Middle frontal gyrus (tissue), 1 donor: ENCODE measurements at regions not wholly inside any gene's neighbourhood (a gene's known extent, or its start where the extent isn't known, plus 50 kb on each side); places are given as distances from the start of the nearest gene placed in this dataset.
"Not testable (repeated sequence)": the region's sequence is repeated elsewhere in the genome, so short reads cannot be mapped to it uniquely, and the experiment has no call there.

Experiments
- DNase-seq: peaks from one replicate; pipeline ENCODE4 v3.0.0-alpha.2; 2015; ENCODE audit warnings: low spot score; ENCODE audit errors: extremely low spot score

DNA sequence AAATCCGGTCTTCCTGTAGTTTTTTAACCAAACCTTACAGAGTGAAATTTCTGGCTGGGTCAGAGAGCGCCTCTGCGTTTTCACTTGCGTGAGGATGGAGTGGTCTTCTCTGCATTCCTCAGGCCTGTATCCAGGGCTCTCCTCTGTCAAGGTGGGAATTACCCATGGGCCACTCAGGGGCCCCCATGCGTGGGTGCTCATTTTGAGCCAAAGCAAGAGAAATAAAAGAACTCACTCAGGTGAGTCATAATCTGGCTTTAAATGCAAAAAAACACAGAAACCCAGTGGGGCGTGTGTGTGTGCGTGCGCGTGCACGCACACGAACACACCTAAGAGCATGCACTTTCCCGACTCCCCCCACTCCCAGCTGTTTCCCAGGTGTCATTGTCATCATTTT lies 104.0 kb upstream of the PWP1 start:
- DNase-seq, result no peak

DNA sequence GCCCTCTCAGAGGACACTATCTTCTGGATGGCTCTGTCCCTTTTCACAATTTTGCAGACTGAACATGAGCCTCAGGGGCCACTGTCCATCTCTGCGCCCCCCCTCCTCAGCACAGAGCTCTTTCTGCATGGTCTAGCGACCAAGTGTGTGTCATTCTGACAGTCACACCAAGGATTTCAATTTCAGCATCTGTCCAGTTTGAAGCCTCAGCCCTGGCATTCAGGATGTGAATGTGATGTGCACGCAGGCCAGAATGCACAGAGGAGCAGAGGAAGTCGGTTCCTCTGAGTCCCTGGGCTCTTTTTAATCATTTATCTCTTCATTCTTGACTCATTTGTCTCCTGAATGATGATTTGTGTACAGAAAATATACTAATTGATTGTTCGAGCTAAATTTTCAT lies 102.0 kb upstream of the PWP1 start:
- no peak for DNase-seq

- no peak for DNase-seq
Measured at GRCh38 chr12:107584563-107584962, 101.0 kb upstream of the PWP1 start.

DNA sequence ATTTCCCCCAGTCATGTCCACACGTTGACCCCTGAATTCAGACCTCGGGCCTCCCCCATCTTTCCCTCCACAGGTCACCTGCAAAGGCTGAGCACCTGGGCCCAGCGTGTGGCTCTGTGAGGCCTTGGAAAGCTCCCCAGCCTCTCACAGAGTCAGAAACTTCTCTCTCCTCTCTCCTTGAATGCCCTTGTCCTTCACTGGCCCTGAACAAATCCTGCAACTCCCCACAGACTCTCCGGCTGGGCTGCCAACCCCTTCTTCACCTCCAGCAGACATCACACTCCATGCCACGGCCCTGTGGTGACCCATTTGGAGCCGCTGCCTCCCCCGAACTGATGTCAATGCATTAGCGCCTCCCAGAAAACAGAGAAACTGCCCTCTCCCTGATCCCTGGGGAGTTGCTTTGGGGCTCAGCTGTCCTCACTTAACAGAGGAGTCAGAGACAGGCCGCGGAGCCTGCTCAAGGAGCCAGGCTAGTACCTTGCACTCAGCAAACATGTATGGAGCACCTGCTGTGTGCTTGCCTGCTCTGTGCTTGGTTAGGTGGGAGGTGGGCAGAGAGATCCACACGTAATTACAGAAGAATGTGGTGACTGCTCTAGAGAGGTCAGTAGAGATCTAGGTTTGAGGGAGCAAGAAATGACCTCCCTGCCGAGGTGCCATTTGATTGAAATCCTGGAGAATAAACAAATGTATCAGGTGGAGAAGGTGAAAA lies 99.2 kb upstream of the PWP1 start:
- DNase-seq, result no peak

DNA sequence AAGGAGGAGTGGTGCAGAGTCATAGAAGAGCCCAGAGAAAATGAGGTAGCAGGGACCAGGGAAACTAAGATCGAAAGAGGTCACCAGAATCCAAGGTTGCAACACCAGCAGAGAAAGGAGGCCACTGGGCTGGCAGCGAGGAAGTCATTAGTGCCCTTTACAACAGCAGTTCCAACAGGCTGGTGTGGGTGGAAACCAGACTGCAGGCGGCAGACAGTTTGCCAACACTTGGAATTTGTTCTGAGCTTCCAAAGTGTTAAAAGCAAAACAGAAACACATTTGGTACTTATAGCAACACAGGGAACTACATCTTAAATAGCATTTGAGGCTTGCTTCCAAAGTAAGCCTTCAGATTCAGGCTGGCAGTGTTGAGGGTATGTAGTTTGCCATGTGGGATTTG lies 95.2 kb upstream of the PWP1 start:
- peak; percentile 37 for DNase-seq

- DNase-seq, result no peak
Measured at GRCh38 chr12:107590814-107591375, 94.7 kb upstream of the PWP1 start.

GRCh38 chr12:107593713-107594381 lies 91.8 kb upstream of the PWP1 start:
- no peak for DNase-seq

DNA sequence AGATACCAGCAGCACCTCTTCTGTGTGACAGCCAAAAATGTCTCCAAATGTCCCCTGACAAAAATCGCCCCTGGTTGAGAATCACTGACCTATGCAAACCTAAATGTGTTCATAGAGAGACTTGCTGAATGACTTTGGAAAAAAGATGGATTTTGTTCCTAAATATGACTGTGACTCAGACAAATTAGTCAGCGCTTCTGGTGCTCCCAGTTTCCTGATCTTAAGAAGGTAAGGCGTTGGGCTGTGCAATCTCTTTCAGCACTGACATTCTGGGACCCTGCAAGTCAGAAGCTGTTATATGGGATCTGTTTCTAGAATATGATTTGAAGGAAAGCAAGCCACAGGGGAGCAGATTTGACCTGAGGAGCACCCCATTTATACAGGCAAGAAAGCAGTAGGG lies 90.6 kb upstream of the PWP1 start:
- DNase-seq, result no peak

- DNase-seq, result no peak
Measured at GRCh38 chr12:107597695-107598410, 87.7 kb upstream of the PWP1 start.

GRCh38 chr12:107598906-107599305 lies 86.7 kb upstream of the PWP1 start:
- no peak for DNase-seq

DNA sequence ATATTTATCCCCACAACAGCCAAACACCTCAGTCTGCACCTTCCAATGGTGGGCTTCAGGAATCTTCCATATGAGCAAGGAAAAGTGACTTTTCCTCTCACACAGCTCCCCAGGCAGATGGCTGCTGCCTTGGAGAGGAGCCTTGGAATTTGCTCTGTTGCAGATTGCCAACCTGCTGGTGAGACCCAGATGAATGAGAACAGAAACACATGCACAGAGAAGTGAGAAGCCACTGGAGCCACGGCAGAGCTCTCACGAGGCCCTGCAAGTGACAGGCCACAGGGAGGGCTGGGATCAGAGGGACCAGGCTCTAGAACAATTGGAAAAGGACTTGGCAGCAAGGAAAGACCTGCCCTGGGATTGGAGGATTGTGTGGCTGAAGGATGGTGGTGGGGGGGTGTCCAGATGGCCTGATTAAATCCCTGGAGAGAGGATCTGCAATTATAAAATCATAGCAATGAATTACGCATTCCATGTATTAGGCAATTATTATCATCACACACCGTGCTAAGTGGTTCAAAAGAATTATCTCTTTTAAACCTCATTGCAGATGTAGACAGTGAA lies 84.9 kb upstream of the PWP1 start:
- DNase-seq, result no peak

GRCh38 chr12:107602446-107602845 lies 83.2 kb upstream of the PWP1 start:
- no peak for DNase-seq

GRCh38 chr12:107605293-107605692 lies 80.3 kb upstream of the PWP1 start:
- no peak for DNase-seq

- peak; percentile 85 for DNase-seq
Measured at GRCh38 chr12:107607464-107608392, 77.9 kb upstream of the PWP1 start.

DNA sequence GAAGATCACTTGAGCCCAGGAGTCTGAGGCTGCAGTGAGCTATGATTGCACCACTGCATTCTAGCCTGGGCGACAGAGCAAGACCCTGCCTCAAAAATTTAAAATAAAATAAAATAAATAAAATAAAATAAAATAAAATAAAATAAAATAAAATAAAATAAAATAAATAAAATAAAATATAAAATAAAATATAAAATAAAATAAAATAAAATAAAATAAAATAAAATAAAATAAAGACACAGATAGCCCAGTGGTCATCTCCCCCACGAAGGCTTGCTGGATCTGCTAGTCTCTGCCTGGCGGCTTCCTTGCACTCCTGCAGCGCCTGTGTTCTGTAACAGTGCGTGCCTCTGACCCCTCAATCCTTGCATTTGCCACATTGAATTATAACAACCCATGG lies 76.8 kb upstream of the PWP1 start:
- DNase-seq, result not testable (repeated sequence)

GRCh38 chr12:107610021-107610859 lies 75.4 kb upstream of the PWP1 start:
- no peak for DNase-seq

- no peak for DNase-seq
Measured at GRCh38 chr12:107612508-107612907, 73.1 kb upstream of the PWP1 start.

DNA sequence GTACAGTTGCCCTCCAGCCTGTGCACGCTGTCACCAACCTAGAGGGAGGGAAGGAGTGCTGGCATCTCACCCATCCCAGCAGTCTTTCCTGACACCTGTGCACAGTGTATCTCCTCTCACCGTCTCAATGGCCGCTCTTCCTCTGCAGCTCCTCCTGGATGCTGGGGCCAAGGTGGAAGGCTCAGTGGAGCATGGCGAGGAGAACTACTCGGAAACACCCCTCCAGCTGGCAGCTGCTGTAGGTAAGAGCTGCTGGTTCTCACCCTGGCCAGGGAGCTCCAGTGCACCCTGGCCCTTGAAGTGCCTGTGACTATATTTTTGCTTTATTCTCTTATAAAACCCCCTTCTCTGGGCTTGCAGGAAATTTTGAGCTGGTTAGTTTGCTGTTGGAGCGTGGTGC lies 68.7 kb upstream of the PWP1 start:
- no peak for DNase-seq

DNA sequence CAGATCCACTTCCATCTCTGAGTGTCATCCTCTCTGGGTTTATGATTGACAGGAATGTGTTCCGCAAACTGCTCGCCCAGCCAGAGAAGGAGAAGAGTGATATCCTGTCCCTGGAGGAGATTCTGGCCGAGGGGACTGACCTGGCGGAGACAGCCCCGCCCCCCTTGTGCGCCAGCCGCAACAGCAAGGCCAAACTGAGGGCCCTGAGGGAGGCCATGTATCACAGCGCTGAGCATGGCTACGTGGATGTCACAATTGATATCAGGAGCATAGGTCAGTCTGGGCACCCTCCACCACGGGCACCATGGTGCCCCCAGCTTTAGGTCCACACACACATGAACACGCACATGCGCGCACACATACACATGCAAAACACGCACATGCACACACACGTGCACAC lies 67.5 kb upstream of the PWP1 start:
- DNase-seq, result no peak

- no peak for DNase-seq
Measured at GRCh38 chr12:107619831-107620230, 65.8 kb upstream of the PWP1 start.
